ENCODE measurements at regions not wholly inside any gene's neighbourhood (a gene's known extent, or its start where the extent isn't known, plus 50 kb on each side); places are given as distances from the start of the nearest gene placed in this dataset.
"Not testable (repeated sequence)": the region's sequence is repeated elsewhere in the genome, so short reads cannot be mapped to it uniquely, and the experiment has no call there.

- Mint-ChIP-seq H3K4me1 (ENCODE audit: low read depth) (no peaks in the 10 kb centered on the region), H3K4me3 (no peak overlapping the region), H3K27ac (no peak overlapping the region), H3K9me3 (no peaks in the 10 kb centered on the region), H3K36me3 (no peaks in the 10 kb centered on the region), H3K27me3 (peaks cover 2% of the 10 kb centered on the region)
- ChIA-PET CTCF (no interaction called here), POLR2A (no interaction called here)
- no peak for DNase-seq
- intact Hi-C loops (cut with micrococcal nuclease): no loop called here
These were observed 413.1 kb downstream of the GBA3 start for GRCh38 chr4:23105759-23106370.

- CTCF ChIA-PET: no interaction called here
- intact Hi-C loops (cut with micrococcal nuclease): no loop called here
- Mint-ChIP-seq H3K9me3 (peaks cover 11% of the 10 kb centered on the region), H3K4me1 (ENCODE audit: low read depth) (no peaks in the 10 kb centered on the region), H3K4me3 (no peak overlapping the region), H3K36me3 (no peaks in the 10 kb centered on the region), H3K27me3 (no peaks in the 10 kb centered on the region), H3K27ac (no peak overlapping the region)
- DNase-seq: no peak
- POLR2A ChIA-PET: no interaction called here
These were observed 404.5 kb downstream of the GBA3 start for GRCh38 chr4:23097251-23097650.

GRCh38 chr4:23091711-23092110 is 399.0 kb downstream of the GBA3 start:
- intact Hi-C loops (cut with micrococcal nuclease): no loop called here
- no peak for DNase-seq
- no peak overlapping the region for H3K27ac Mint-ChIP-seq
- ChIA-PET CTCF (no interaction called here), POLR2A (no interaction called here)
- no peak overlapping the region for H3K4me3 Mint-ChIP-seq
- no peaks in the 10 kb centered on the region for H3K27me3 Mint-ChIP-seq
- no peaks in the 10 kb centered on the region for H3K36me3 Mint-ChIP-seq
- no peaks in the 10 kb centered on the region for H3K4me1 Mint-ChIP-seq (ENCODE audit: low read depth)
- peaks cover 11% of the 10 kb centered on the region for H3K9me3 Mint-ChIP-seq

- DNase-seq: no peak
- H3K9me3 Mint-ChIP-seq: peaks cover 19% of the 10 kb centered on the region
- H3K36me3 Mint-ChIP-seq: no peaks in the 10 kb centered on the region
- no peak overlapping the region for H3K4me3 Mint-ChIP-seq
- POLR2A ChIA-PET: no interaction called here
- intact Hi-C loops (cut with micrococcal nuclease): no loop called here
- no peaks in the 10 kb centered on the region for H3K4me1 Mint-ChIP-seq (ENCODE audit: low read depth)
- no peak overlapping the region for H3K27ac Mint-ChIP-seq
- no peaks in the 10 kb centered on the region for H3K27me3 Mint-ChIP-seq
- CTCF ChIA-PET: interaction anchor here (0.7 kb wide), 1 partner anchor 10 kb away, joined by 3 read pairs; no protein-coding TSS in a partner anchor
These were observed 392.5 kb downstream of the GBA3 start for GRCh38 chr4:23085249-23085568.

GRCh38 chr4:23084559-23085248 is 392.0 kb downstream of the GBA3 start:
- H3K9me3 Mint-ChIP-seq: peaks cover 21% of the 10 kb centered on the region

GRCh38 chr4:23083391-23083790 is 390.7 kb downstream of the GBA3 start:
- H3K4me3 Mint-ChIP-seq: no peak overlapping the region
- ChIA-PET CTCF (no interaction called here), POLR2A (no interaction called here)
- no peaks in the 10 kb centered on the region for H3K4me1 Mint-ChIP-seq (ENCODE audit: low read depth)
- no peak overlapping the region for H3K27ac Mint-ChIP-seq
- H3K36me3 Mint-ChIP-seq: no peaks in the 10 kb centered on the region
- no peaks in the 10 kb centered on the region for H3K27me3 Mint-ChIP-seq
- peaks cover 32% of the 10 kb centered on the region for H3K9me3 Mint-ChIP-seq
- DNase-seq: no peak
- intact Hi-C loops (cut with micrococcal nuclease): no loop called here

More at GRCh38 chr4:23084559-23085248, 392.0 kb downstream of the GBA3 start:
- Mint-ChIP-seq H3K36me3 (no peaks in the 10 kb centered on the region), H3K4me1 (ENCODE audit: low read depth) (no peaks in the 10 kb centered on the region), H3K27ac (no peak overlapping the region), H3K27me3 (no peaks in the 10 kb centered on the region), H3K4me3 (no peak overlapping the region)
- intact Hi-C loops (cut with micrococcal nuclease): no loop called here
- ChIA-PET POLR2A (no interaction called here), CTCF (no interaction called here)
- no peak for DNase-seq

GRCh38 chr4:23080171-23080570 is 387.4 kb downstream of the GBA3 start:
- H3K4me1 Mint-ChIP-seq (ENCODE audit: low read depth); H3K27me3 Mint-ChIP-seq; POLR2A ChIA-PET; H3K4me3 Mint-ChIP-seq; H3K36me3 Mint-ChIP-seq; intact Hi-C loops (cut with micrococcal nuclease); CTCF ChIA-PET; H3K27ac Mint-ChIP-seq; DNase-seq: not testable (repeated sequence)
- peaks cover 33% of the 10 kb centered on the region for H3K9me3 Mint-ChIP-seq

GRCh38 chr4:23070848-23071570 is 378.3 kb downstream of the GBA3 start:
- Mint-ChIP-seq H3K27ac (no peak overlapping the region), H3K27me3 (no peaks in the 10 kb centered on the region), H3K4me3 (no peak overlapping the region), H3K36me3 (no peaks in the 10 kb centered on the region), H3K9me3 (peaks cover 4% of the 10 kb centered on the region), H3K4me1 (ENCODE audit: low read depth) (no peaks in the 10 kb centered on the region)
- DNase-seq: no peak
- intact Hi-C loops (cut with micrococcal nuclease): no loop called here
- CTCF ChIA-PET: interaction anchor here (0.6 kb wide), 1 partner anchor 25 kb away, joined by 3 read pairs; no protein-coding TSS in a partner anchor
- POLR2A ChIA-PET: no interaction called here

GRCh38 chr4:23068756-23069155 is 376.0 kb downstream of the GBA3 start:
- peaks cover 5% of the 10 kb centered on the region for H3K9me3 Mint-ChIP-seq
- H3K4me3 Mint-ChIP-seq: no peak overlapping the region
- ChIA-PET POLR2A (no interaction called here), CTCF (no interaction called here)
- intact Hi-C loops (cut with micrococcal nuclease): no loop called here
- H3K27ac Mint-ChIP-seq: no peak overlapping the region
- DNase-seq: no peak
- no peaks in the 10 kb centered on the region for H3K27me3 Mint-ChIP-seq
- H3K36me3 Mint-ChIP-seq: no peaks in the 10 kb centered on the region
- no peaks in the 10 kb centered on the region for H3K4me1 Mint-ChIP-seq (ENCODE audit: low read depth)

GRCh38 chr4:23068287-23068686 is 375.6 kb downstream of the GBA3 start:
- Mint-ChIP-seq H3K27me3 (no peaks in the 10 kb centered on the region), H3K27ac (no peak overlapping the region), H3K4me3 (no peak overlapping the region), H3K36me3 (no peaks in the 10 kb centered on the region), H3K9me3 (peaks cover 5% of the 10 kb centered on the region), H3K4me1 (ENCODE audit: low read depth) (no peaks in the 10 kb centered on the region)
- intact Hi-C loops (cut with micrococcal nuclease): no loop called here
- POLR2A ChIA-PET: no interaction called here
- no peak for DNase-seq
- CTCF ChIA-PET: no interaction called here

GRCh38 chr4:23062188-23062587 is 369.5 kb downstream of the GBA3 start:
- DNase-seq: no peak
- H3K4me3 Mint-ChIP-seq: no peak overlapping the region
- CTCF ChIA-PET: no interaction called here
- no peaks in the 10 kb centered on the region for H3K36me3 Mint-ChIP-seq
- H3K27ac Mint-ChIP-seq: no peak overlapping the region
- POLR2A ChIA-PET: no interaction called here
- H3K27me3 Mint-ChIP-seq: no peaks in the 10 kb centered on the region
- peaks cover 5% of the 10 kb centered on the region for H3K9me3 Mint-ChIP-seq
- intact Hi-C loops (cut with micrococcal nuclease): no loop called here
- no peaks in the 10 kb centered on the region for H3K4me1 Mint-ChIP-seq (ENCODE audit: low read depth)

- Mint-ChIP-seq H3K4me1 (ENCODE audit: low read depth) (no peaks in the 10 kb centered on the region), H3K27me3 (no peaks in the 10 kb centered on the region), H3K9me3 (peaks cover 5% of the 10 kb centered on the region), H3K36me3 (no peaks in the 10 kb centered on the region), H3K4me3 (no peak overlapping the region), H3K27ac (no peak overlapping the region)
- intact Hi-C loops (cut with micrococcal nuclease): no loop called here
- no peak for DNase-seq
- ChIA-PET POLR2A (no interaction called here), CTCF (no interaction called here)
These were observed 368.7 kb downstream of the GBA3 start for GRCh38 chr4:23061431-23061830.

- intact Hi-C loops (cut with micrococcal nuclease): no loop called here
- H3K27me3 Mint-ChIP-seq: no peaks in the 10 kb centered on the region
- no peak overlapping the region for H3K4me3 Mint-ChIP-seq
- ChIA-PET CTCF (no interaction called here), POLR2A (no interaction called here)
- no peaks in the 10 kb centered on the region for H3K9me3 Mint-ChIP-seq
- H3K4me1 Mint-ChIP-seq (ENCODE audit: low read depth): no peaks in the 10 kb centered on the region
- H3K27ac Mint-ChIP-seq: no peak overlapping the region
- DNase-seq: no peak
- no peaks in the 10 kb centered on the region for H3K36me3 Mint-ChIP-seq
These were observed 368.0 kb downstream of the GBA3 start for GRCh38 chr4:23060776-23061175.
